IMR-90 (cell line): ENCODE measurements at regions not wholly inside any gene's neighbourhood (a gene's known extent, or its start where the extent isn't known, plus 50 kb on each side); places are given as distances from the start of the nearest gene placed in this dataset.

ENCODE experiments used
- ATAC-seq: fragments of 200-7000 bp; cut with Tn5 transposase; 2 replicates; pipeline ENCODE4 v1.9.1; 2020; ENCODE audit warnings: low read depth, mild to moderate bottlenecking, moderate library complexity
- BruUV-seq: library from RNA; stranded (reverse); fragments of 400-500 nt; replicated peaks from 2 replicates; lab custom pipeline; 2021; lab: Mats Ljungman, UMichigan
- CTCF ChIA-PET: fragments of 300-600 bp; formaldehyde crosslinking; extraction: SDS; loops from one replicate; lab custom pipeline; 2021; ENCODE audit warnings: antibody characterized with exemption; lab: Yijun Ruan, JAX
- POLR2A ChIA-PET: fragments of 300-600 bp; sonication (Branson Sonifier 250); formaldehyde crosslinking; loops from one replicate; lab custom pipeline; 2022; ENCODE audit warnings: antibody characterized with exemption; ENCODE audit not compliant: unreplicated experiment; lab: Charles Lee
- DNase-seq: peaks from one replicate; pipeline ENCODE4 v3.0.0; 2013
- H2AFZ ChIP-seq: replicated peaks from 2 replicates; pipeline ENCODE3; 2013; ENCODE audit warnings: low read length, mild to moderate bottlenecking; ENCODE audit not compliant: poor library complexity
- H2AK5ac ChIP-seq: 2 replicates; pipeline ENCODE4 v1.6.1; 2013; ENCODE audit warnings: low read depth, low read length, inconsistent platforms
- H2AK9ac ChIP-seq: replicated peaks from 2 replicates; pipeline ENCODE3; 2013; ENCODE audit warnings: mild to moderate bottlenecking, low read depth, low read length, moderate library complexity; ENCODE audit not compliant: poor library complexity
- H2BK120ac ChIP-seq: 2 replicates; pipeline ENCODE4 v1.6.1; 2013; ENCODE audit warnings: low read depth, low read length, inconsistent platforms
- H2BK15ac ChIP-seq: 3 replicates; pipeline ENCODE4 v1.6.1; 2013; ENCODE audit warnings: low read depth, low read length, inconsistent platforms
- H2BK20ac ChIP-seq: 2 replicates; pipeline ENCODE4 v1.6.1; 2013; ENCODE audit warnings: low read depth, mild to moderate bottlenecking, inconsistent platforms, low read length, moderate library complexity
- H2BK5ac ChIP-seq: 2 replicates; pipeline ENCODE4 v1.6.1; 2013; ENCODE audit warnings: mild to moderate bottlenecking, low read depth, low read length, inconsistent platforms; ENCODE audit not compliant: poor library complexity, severe bottlenecking
- H3K14ac ChIP-seq: replicated peaks from 2 replicates; pipeline ENCODE4 v1.6.1; 2013; ENCODE audit warnings: low read depth, low read length, inconsistent platforms
- H3K18ac ChIP-seq: 2 replicates; pipeline ENCODE4 v1.6.1; 2013; ENCODE audit warnings: low read depth, low read length, control low read depth
- H3K23ac ChIP-seq: 2 replicates; pipeline ENCODE4 v1.6.1; 2013; ENCODE audit warnings: low read depth, low read length, inconsistent platforms
- H3K27ac ChIP-seq: 2 replicates; pipeline ENCODE4 v1.5.1; 2013; ENCODE audit warnings: mild to moderate bottlenecking, control low read depth, low read length; ENCODE audit not compliant: insufficient read depth
- H3K27me3 ChIP-seq: 2 replicates; pipeline ENCODE4 v1.6.1; 2013; ENCODE audit warnings: low read length; ENCODE audit not compliant: control insufficient read depth, insufficient read depth
- H3K36me3 ChIP-seq: 2 replicates; pipeline ENCODE4 v1.6.1; 2013; ENCODE audit warnings: low read length, mixed read lengths; ENCODE audit not compliant: control insufficient read depth, insufficient read depth
- H3K4ac ChIP-seq: 2 replicates; pipeline ENCODE4 v1.6.1; 2013; ENCODE audit warnings: low read depth, low read length, inconsistent platforms
- H3K4me1 ChIP-seq: 2 replicates; pipeline ENCODE4 v1.6.1; 2013; ENCODE audit warnings: low read length, mixed read lengths; ENCODE audit not compliant: control insufficient read depth, insufficient read depth
- H3K4me2 ChIP-seq: 2 replicates; pipeline ENCODE4 v1.6.1; 2013; ENCODE audit warnings: low read depth, mild to moderate bottlenecking, control low read depth, low read length, moderate library complexity
- H3K4me3 ChIP-seq: 2 replicates; pipeline ENCODE4 v1.5.1; 2013; ENCODE audit warnings: low read depth, mild to moderate bottlenecking, control low read depth, low read length, moderate library complexity; ENCODE audit not compliant: insufficient read depth
- H3K56ac ChIP-seq: 2 replicates; pipeline ENCODE4 v1.6.1; 2013; ENCODE audit warnings: low read length, inconsistent platforms; ENCODE audit not compliant: insufficient read depth; ENCODE audit errors: extremely low read depth
- H3K79me1 ChIP-seq, 2 experiments: 2 replicates each; pipeline ENCODE4 v1.6.1; 2013; ENCODE audit warnings: low read length in 2 of 2, inconsistent platforms in 1 of 2, low read depth in 1 of 2
- H3K9ac ChIP-seq: 2 replicates; pipeline ENCODE4 v1.6.1; 2013; ENCODE audit warnings: low read depth, low read length, control low read depth
- H3K9me1 ChIP-seq: 2 replicates; pipeline ENCODE4 v1.6.1; 2013; ENCODE audit warnings: low read length, inconsistent platforms; ENCODE audit not compliant: insufficient read depth
- H3K9me3 ChIP-seq: 2 replicates; pipeline ENCODE4 v1.6.1; 2013; ENCODE audit warnings: low read length; ENCODE audit not compliant: control insufficient read depth, insufficient read depth
- H4K20me1 ChIP-seq: 2 replicates; pipeline ENCODE4 v1.6.1; 2013; ENCODE audit warnings: low read length, inconsistent platforms; ENCODE audit not compliant: insufficient read depth
- H4K5ac ChIP-seq: 2 replicates; pipeline ENCODE4 v1.6.1; 2013; ENCODE audit warnings: mild to moderate bottlenecking, low read depth, low read length, control low read depth
- H4K8ac ChIP-seq, 2 experiments: 2 replicates each; pipeline ENCODE4 v1.6.1; 2013; ENCODE audit warnings: low read depth in 2 of 2, low read length in 2 of 2, control low read depth in 1 of 2, inconsistent platforms in 1 of 2
- H4K91ac ChIP-seq: 2 replicates; pipeline ENCODE4 v1.6.1; 2013; ENCODE audit warnings: low read depth, low read length, inconsistent platforms; ENCODE audit not compliant: insufficient read depth
- MXI1 ChIP-seq: IDR thresholded peaks from 2 replicates; pipeline ENCODE4 v1.6.1; 2012; ENCODE audit warnings: low read depth, mild to moderate bottlenecking, low read length, moderate library complexity, borderline replicate concordance
- NFE2L2 ChIP-seq: fragments of 150-350 bp; IDR thresholded peaks from 2 replicates; pipeline ENCODE4 v1.6.1; 2016; ENCODE audit warnings: low read depth, mild to moderate bottlenecking, low read length
- RFX5 ChIP-seq: IDR thresholded peaks from 2 replicates; pipeline ENCODE4 v1.8.0; 2012; ENCODE audit warnings: low read depth, mild to moderate bottlenecking, low read length, moderate library complexity
- WGBS, 2 experiments: methylation state at CpG; one replicate each; pipeline versions ENCODE4 v1.1.5 to v1.1.7; 2013; ENCODE audit warnings: missing lambda C conversion rate in 2 of 2; ENCODE audit not compliant: insufficient read length in 1 of 2; ENCODE audit errors: extremely low coverage in 2 of 2; 5-methylcytosine and 5-hydroxymethylcytosine counted together
- dilution Hi-C: fragments of 300-500 bp; cut with HindIII; formaldehyde crosslinking; loops from one replicate; pipeline ENCODE4 v1.14.3; 2018; ENCODE audit warnings: low sequenced_read_pairs; ENCODE audit not compliant: unreplicated experiment
- in situ Hi-C: fragments of 300-500 bp; cut with MboI; formaldehyde crosslinking; loops from 3 replicates; pipeline ENCODE4 v1.14.3; 2019; ENCODE audit warnings: low sequenced_read_pairs, inconsistent platforms, mixed read lengths
- intact Hi-C: fragments of 100-400 bp; cut with micrococcal nuclease; formaldehyde crosslinking; loops from 2 replicates; pipeline ENCODE4 v1.10.0; 2022
- TF ChIP-seq, protein P1 (sequence below): fragments of 150-350 bp; IDR thresholded peaks from 2 replicates; pipeline ENCODE4 v1.6.1; 2017; ENCODE audit warnings: mild to moderate bottlenecking, antibody characterized with exemption, low read length, low read depth

DNA sequence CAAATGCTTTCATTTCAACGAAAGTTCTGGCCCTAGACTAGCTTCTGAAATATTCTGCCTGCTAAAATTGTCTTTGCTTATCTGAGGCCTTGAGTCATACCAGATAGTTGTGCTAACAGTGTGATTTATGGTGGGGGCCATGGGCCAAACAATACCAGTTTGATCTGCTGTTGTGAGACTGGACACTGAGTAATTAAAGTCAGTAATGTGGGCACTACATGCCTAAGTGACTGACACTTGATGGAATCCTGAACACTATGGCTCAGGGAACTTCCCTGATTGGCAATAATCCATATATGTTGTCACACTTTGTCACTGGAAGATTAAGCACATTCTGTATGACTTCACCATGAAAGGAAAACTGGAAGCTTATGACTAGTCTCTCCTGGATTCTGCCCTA, 127.6 kb upstream of the CYLC2 start:
- H3K79me1 ChIP-seq = no peaks in the 10 kb centered on the region
- H3K18ac ChIP-seq = no peak overlapping the region
- no peak overlapping the region for H2AK5ac ChIP-seq
- no peaks in the 10 kb centered on the region for H3K9me1 ChIP-seq
- H3K36me3 ChIP-seq = no peaks in the 10 kb centered on the region
- POLR2A ChIA-PET = no interaction called here
- no peaks in the 10 kb centered on the region; the same call in 1 of the 2 replicates for H3K9me3 ChIP-seq
- no peak overlapping the region for H3K9ac ChIP-seq
- no TSS peak for BruUV-seq
- no peak overlapping the region for H3K56ac ChIP-seq
- TF ChIP-seq MXI1 (no peak), RFX5 (no peak), NFE2L2 (no peak)
- TF ChIP-seq, protein P1, sequence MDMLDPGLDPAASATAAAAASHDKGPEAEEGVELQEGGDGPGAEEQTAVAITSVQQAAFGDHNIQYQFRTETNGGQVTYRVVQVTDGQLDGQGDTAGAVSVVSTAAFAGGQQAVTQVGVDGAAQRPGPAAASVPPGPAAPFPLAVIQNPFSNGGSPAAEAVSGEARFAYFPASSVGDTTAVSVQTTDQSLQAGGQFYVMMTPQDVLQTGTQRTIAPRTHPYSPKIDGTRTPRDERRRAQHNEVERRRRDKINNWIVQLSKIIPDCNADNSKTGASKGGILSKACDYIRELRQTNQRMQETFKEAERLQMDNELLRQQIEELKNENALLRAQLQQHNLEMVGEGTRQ = no peak
- H4K5ac ChIP-seq = no peak overlapping the region
- no peak overlapping the region for H2AK9ac ChIP-seq
- H3K4me3 ChIP-seq = no peak overlapping the region
- no peak overlapping the region for H3K4me2 ChIP-seq
- H3K4ac ChIP-seq = no peak overlapping the region
- no peak overlapping the region for H2AFZ ChIP-seq
- no peak overlapping the region for H3K14ac ChIP-seq
- H2BK5ac ChIP-seq = no peak overlapping the region
- no peak overlapping the region for H3K27ac ChIP-seq
- no peaks in the 10 kb centered on the region for H3K4me1 ChIP-seq
- intact Hi-C loops = no loop called here
- no peak overlapping the region for H4K8ac ChIP-seq
- H3K23ac ChIP-seq = no peak overlapping the region
- no peaks in the 10 kb centered on the region for H4K20me1 ChIP-seq
- CTCF ChIA-PET = no interaction called here
- WGBS, 2 experiments = 0% methylated on average over 1 of the region's 1 CpG; no CpG with 5 or more reads in 1 of the 2 experiments
- no peak overlapping the region for H2BK15ac ChIP-seq
- H4K91ac ChIP-seq = no peak overlapping the region
- in situ Hi-C loops = no loop called here
- ATAC-seq = no peak
- dilution Hi-C loops = no loop called here
- H2BK120ac ChIP-seq = no peak overlapping the region
- no peak overlapping the region for H2BK20ac ChIP-seq
- DNase-seq = no peak
- H3K27me3 ChIP-seq = no peaks in the 10 kb centered on the region
